Peyer's patch (tissue), 4 donors: ENCODE measurements at regions not wholly inside any gene's neighbourhood (a gene's known extent, or its start where the extent isn't known, plus 50 kb on each side); places are given as distances from the start of the nearest gene placed in this dataset.
"Not testable (repeated sequence)": the region's sequence is repeated elsewhere in the genome, so short reads cannot be mapped to it uniquely, and the experiment has no call there.

Source experiments
- POLR2A ChIP-seq, 2 donors: fragments of 450-650 bp; IDR thresholded peaks; one replicate each; pipeline ENCODE4 v1.5.1; 2017; ENCODE audit warnings: antibody characterized with exemption in 2 of 2, mild to moderate bottlenecking in 2 of 2, moderate library complexity in 2 of 2
- TF ChIP-seq, protein P1 (sequence below), 6 experiments: fragments of 450-650 bp in 4 of 6; fragments of 200-600 bp in 2 of 6; sonication (generic) in 1 of 6; IDR thresholded peaks; one replicate each; pipeline ENCODE4 v1.5.1; 2017 to 2019; ENCODE audit warnings: antibody characterized with exemption in 6 of 6, mild to moderate bottlenecking in 3 of 6, moderate library complexity in 1 of 6

GRCh38 chr15:21110187-21110804, 244.2 kb upstream of the POTEB2 start:
- TF ChIP-seq, protein P1, sequence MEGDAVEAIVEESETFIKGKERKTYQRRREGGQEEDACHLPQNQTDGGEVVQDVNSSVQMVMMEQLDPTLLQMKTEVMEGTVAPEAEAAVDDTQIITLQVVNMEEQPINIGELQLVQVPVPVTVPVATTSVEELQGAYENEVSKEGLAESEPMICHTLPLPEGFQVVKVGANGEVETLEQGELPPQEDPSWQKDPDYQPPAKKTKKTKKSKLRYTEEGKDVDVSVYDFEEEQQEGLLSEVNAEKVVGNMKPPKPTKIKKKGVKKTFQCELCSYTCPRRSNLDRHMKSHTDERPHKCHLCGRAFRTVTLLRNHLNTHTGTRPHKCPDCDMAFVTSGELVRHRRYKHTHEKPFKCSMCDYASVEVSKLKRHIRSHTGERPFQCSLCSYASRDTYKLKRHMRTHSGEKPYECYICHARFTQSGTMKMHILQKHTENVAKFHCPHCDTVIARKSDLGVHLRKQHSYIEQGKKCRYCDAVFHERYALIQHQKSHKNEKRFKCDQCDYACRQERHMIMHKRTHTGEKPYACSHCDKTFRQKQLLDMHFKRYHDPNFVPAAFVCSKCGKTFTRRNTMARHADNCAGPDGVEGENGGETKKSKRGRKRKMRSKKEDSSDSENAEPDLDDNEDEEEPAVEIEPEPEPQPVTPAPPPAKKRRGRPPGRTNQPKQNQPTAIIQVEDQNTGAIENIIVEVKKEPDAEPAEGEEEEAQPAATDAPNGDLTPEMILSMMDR (IDR thresholded peaks at IDR 0.05) = not testable (repeated sequence)
- not testable (repeated sequence) for TF ChIP-seq POLR2A (IDR thresholded peaks at IDR 0.05)
